HEK293T (cell line): ENCODE measurements at regions not wholly inside any gene's neighbourhood (a gene's known extent, or its start where the extent isn't known, plus 50 kb on each side); places are given as distances from the start of the nearest gene placed in this dataset.

ENCODE experiments used
- BHLHE40 ChIP-seq: fragments of 450-650 bp; IDR thresholded peaks from 2 replicates; pipeline ENCODE4 v1.6.1; 2016; ENCODE audit warnings: mild to moderate bottlenecking, moderate library complexity, borderline replicate concordance
- CTBP1 ChIP-seq: fragments of 450-650 bp; IDR thresholded peaks from 2 replicates; pipeline ENCODE4 v1.6.1; 2016; ENCODE audit warnings: borderline replicate concordance
- FOXA1 ChIP-seq: fragments of 450-650 bp; IDR thresholded peaks from 2 replicates; pipeline ENCODE4 v1.6.1; 2016; ENCODE audit warnings: mild to moderate bottlenecking
- FOXK2 ChIP-seq: fragments of 450-650 bp; IDR thresholded peaks from 2 replicates; pipeline ENCODE4 v1.6.1; 2016; ENCODE audit warnings: mild to moderate bottlenecking
- FOXM1 ChIP-seq: fragments of 450-650 bp; IDR thresholded peaks from 2 replicates; pipeline ENCODE4 v1.6.1; 2017; ENCODE audit warnings: mild to moderate bottlenecking, borderline replicate concordance
- HDGF ChIP-seq: fragments of 450-650 bp; IDR thresholded peaks from 2 replicates; pipeline ENCODE4 v1.6.1; 2017; ENCODE audit warnings: antibody characterized with exemption, borderline replicate concordance
- LEF1 ChIP-seq: fragments of 450-650 bp; IDR thresholded peaks from 2 replicates; pipeline ENCODE4 v1.6.1; 2017; ENCODE audit warnings: mild to moderate bottlenecking, borderline replicate concordance
- NFRKB ChIP-seq: fragments of 450-650 bp; IDR thresholded peaks from 2 replicates; pipeline ENCODE4 v1.6.1; 2016; ENCODE audit warnings: mild to moderate bottlenecking, moderate library complexity
- SP1 ChIP-seq: fragments of 450-650 bp; IDR thresholded peaks from 2 replicates; pipeline ENCODE4 v1.6.1; 2017
- SUZ12 ChIP-seq: fragments of 450-650 bp; IDR thresholded peaks from 2 replicates; pipeline ENCODE4 v1.6.1; 2016; ENCODE audit warnings: mild to moderate bottlenecking
- TARDBP ChIP-seq: fragments of 450-650 bp; IDR thresholded peaks from 2 replicates; pipeline ENCODE4 v1.6.1; 2016
- TF ChIP-seq, protein P1 (sequence below): fragments of 450-650 bp; IDR thresholded peaks from 2 replicates; pipeline ENCODE4 v1.6.1; 2016

DNA sequence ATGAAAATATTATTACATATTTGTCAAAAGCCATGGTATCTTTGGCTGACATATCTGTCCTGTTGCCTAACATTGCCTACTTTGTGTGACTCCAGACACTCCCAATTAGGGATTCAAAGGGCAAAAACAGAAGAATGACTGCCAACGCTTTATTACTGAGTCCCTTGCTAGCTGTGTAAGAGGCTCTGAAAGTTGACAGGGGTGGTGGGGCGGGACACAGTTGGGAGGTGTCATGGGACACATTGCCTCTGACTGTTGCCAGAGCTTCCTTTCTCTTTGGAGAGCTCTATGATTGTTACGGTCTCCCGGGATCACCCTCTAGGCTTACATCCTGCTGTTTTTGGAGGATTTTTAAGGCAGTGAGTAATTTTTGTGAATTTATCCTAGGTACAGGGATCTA lies 249.6 kb upstream of the ACVR2A start:
- no peak for TF ChIP-seq FOXM1
- no peak for TF ChIP-seq FOXA1
- no peak for TF ChIP-seq FOXK2
- no peak for TF ChIP-seq SP1
- no peak for TF ChIP-seq LEF1
- TF ChIP-seq SUZ12: no peak
- no peak for TF ChIP-seq TARDBP
- TF ChIP-seq NFRKB: no peak
- TF ChIP-seq, protein P1, sequence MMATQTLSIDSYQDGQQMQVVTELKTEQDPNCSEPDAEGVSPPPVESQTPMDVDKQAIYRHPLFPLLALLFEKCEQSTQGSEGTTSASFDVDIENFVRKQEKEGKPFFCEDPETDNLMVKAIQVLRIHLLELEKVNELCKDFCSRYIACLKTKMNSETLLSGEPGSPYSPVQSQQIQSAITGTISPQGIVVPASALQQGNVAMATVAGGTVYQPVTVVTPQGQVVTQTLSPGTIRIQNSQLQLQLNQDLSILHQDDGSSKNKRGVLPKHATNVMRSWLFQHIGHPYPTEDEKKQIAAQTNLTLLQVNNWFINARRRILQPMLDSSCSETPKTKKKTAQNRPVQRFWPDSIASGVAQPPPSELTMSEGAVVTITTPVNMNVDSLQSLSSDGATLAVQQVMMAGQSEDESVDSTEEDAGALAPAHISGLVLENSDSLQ: no peak
- no peak for TF ChIP-seq HDGF
- TF ChIP-seq CTBP1: no peak
- TF ChIP-seq BHLHE40: no peak
